Gastroesophageal sphincter (tissue), 4 donors: ENCODE measurements at regions not wholly inside any gene's neighbourhood (a gene's known extent, or its start where the extent isn't known, plus 50 kb on each side); places are given as distances from the start of the nearest gene placed in this dataset.

Source experiments
- ATAC-seq: fragments of 150-250 bp; one replicate; pipeline ENCODE4 v1.9.1; 2016; ENCODE audit warnings: mild to moderate bottlenecking, moderate library complexity
- H3K27ac ChIP-seq, 4 donors: fragments of 200-600 bp; sonication (generic) in 3 of 4; 1 replicate in 3 of 4; 2 replicates in 1 of 4; pipeline ENCODE4 v1.5.1; 2016 to 2019
- H3K27me3 ChIP-seq: fragments of 200-600 bp; sonication (generic); one replicate; pipeline ENCODE4 v1.5.1; 2019
- H3K36me3 ChIP-seq, 2 donors: fragments of 200-600 bp; sonication (generic); one replicate each; pipeline ENCODE4 v1.5.1; 2019; ENCODE audit warnings: control low read depth in 1 of 2
- H3K4me1 ChIP-seq, 3 donors: fragments of 200-600 bp; sonication (generic); 1 replicate in 2 of 3; 2 replicates in 1 of 3; pipeline ENCODE4 v1.5.1; 2016 to 2019; ENCODE audit warnings: control low read depth in 2 of 3
- H3K4me3 ChIP-seq, 2 donors: fragments of 200-600 bp; sonication (generic); one replicate each; pipeline ENCODE4 v1.5.1; 2019; ENCODE audit warnings: mild to moderate bottlenecking in 1 of 2, moderate library complexity in 1 of 2
- H3K9me3 ChIP-seq, 3 donors: fragments of 200-600 bp; sonication (generic); one replicate each; pipeline ENCODE4 v1.5.1; 2017 to 2019; ENCODE audit warnings: control low read depth in 2 of 3
- CTCF ChIP-seq, 4 experiments: fragments of 200-600 bp in 2 of 4; fragments of 450-650 bp in 2 of 4; sonication (generic) in 1 of 4; IDR thresholded peaks; one replicate each; pipeline ENCODE4 v1.5.1; 2017 to 2019; ENCODE audit warnings: antibody characterized with exemption in 4 of 4, mild to moderate bottlenecking in 2 of 4, moderate library complexity in 2 of 4
- EP300 ChIP-seq: sonication (generic); formaldehyde crosslinking; IDR thresholded peaks from one replicate; pipeline ENCODE4 v1.6.1; 2017; ENCODE audit warnings: antibody characterized with exemption, mild to moderate bottlenecking
- POLR2A ChIP-seq, 2 donors: fragments of 450-650 bp; IDR thresholded peaks; one replicate each; pipeline ENCODE4 v1.6.1; 2017; ENCODE audit warnings: antibody characterized with exemption in 2 of 2, mild to moderate bottlenecking in 2 of 2, moderate library complexity in 1 of 2
- POLR2AphosphoS5 ChIP-seq: sonication (generic); formaldehyde crosslinking; IDR thresholded peaks from one replicate; pipeline ENCODE4 v1.6.1; 2017; ENCODE audit warnings: antibody characterized with exemption
- WGBS, 2 donors: methylation state at CpG; one replicate each; pipeline ENCODE4 v1.1.5; 2018; ENCODE audit warnings: low coverage in 1 of 2; 5-methylcytosine and 5-hydroxymethylcytosine counted together

GRCh38 chr6:14280006-14280510, 162.5 kb downstream of the CD83 start:
- WGBS, 2 donors, result 94% methylated on average over 4 of the region's 4 CpGs; no CpG with 5 or more reads in 1 of the 2 donors
- Histone ChIP-seq H3K4me1 (peaks cover 0 to 16% (median 7%) of the 10 kb centered on the region in 3 donors), H3K9me3 (peaks cover 0 to 12% (median 0%) of the 10 kb centered on the region in 3 donors), H3K4me3 (no peak overlapping the region), H3K36me3 (no peaks in the 10 kb centered on the region), H3K27ac (no peak overlapping the region), H3K27me3 (no peaks in the 10 kb centered on the region)
- ATAC-seq, result no peak
- TF ChIP-seq POLR2A (IDR thresholded peaks at IDR 0.05) (no peak), POLR2AphosphoS5 (no peak), EP300 (no peak), CTCF (IDR thresholded peaks at IDR 0.05) (no peak)

- WGBS, 2 donors, result 91 to 95% methylated on average over 5 to 10 of the region's 17 CpGs
- peaks cover 0 to 8% (median under 1%) of the 10 kb centered on the region in 3 donors for H3K4me1 ChIP-seq
- TF ChIP-seq CTCF (IDR thresholded peaks at IDR 0.05) (no peak), EP300 (no peak), POLR2A (IDR thresholded peaks at IDR 0.05) (no peak), POLR2AphosphoS5 (no peak)
- H3K36me3 ChIP-seq, result no peaks in the 10 kb centered on the region
- H3K27me3 ChIP-seq, result no peaks in the 10 kb centered on the region
- no peak overlapping the region for H3K27ac ChIP-seq
- ATAC-seq, result no peak
- H3K9me3 ChIP-seq, result peaks cover 0 to 12% (median 0%) of the 10 kb centered on the region in 3 donors
- H3K4me3 ChIP-seq, result no peak overlapping the region
These were observed 163.3 kb downstream of the CD83 start for GRCh38 chr6:14280766-14281293.

- WGBS, 2 donors, result 91 to 92% methylated on average over 11 to 23 of the region's 25 CpGs
- no peaks in the 10 kb centered on the region for H3K27me3 ChIP-seq
- peaks cover 0 to 10% (median 0%) of the 10 kb centered on the region in 3 donors for H3K4me1 ChIP-seq
- no peak for TF ChIP-seq CTCF (IDR thresholded peaks at IDR 0.05)
- TF ChIP-seq EP300, result no peak
- no peak for TF ChIP-seq POLR2AphosphoS5
- no peak for TF ChIP-seq POLR2A (IDR thresholded peaks at IDR 0.05)
- no peak for ATAC-seq
- no peaks in the 10 kb centered on the region for H3K36me3 ChIP-seq
- no peak overlapping the region for H3K4me3 ChIP-seq
- no peak overlapping the region for H3K27ac ChIP-seq
- H3K9me3 ChIP-seq, result peaks cover 0 to 12% (median 0%) of the 10 kb centered on the region in 3 donors
These were observed 164.5 kb downstream of the CD83 start for GRCh38 chr6:14281811-14282660.

- H3K27ac ChIP-seq, result no peak overlapping the region
- H3K4me1 ChIP-seq, result peaks cover 0 to 10% (median 0%) of the 10 kb centered on the region in 3 donors
- no peak for TF ChIP-seq CTCF (IDR thresholded peaks at IDR 0.05)
- no peak for TF ChIP-seq POLR2A (IDR thresholded peaks at IDR 0.05)
- no peak for TF ChIP-seq POLR2AphosphoS5
- no peaks in the 10 kb centered on the region for H3K27me3 ChIP-seq
- no peak overlapping the region for H3K4me3 ChIP-seq
- peaks cover 0 to 12% (median 0%) of the 10 kb centered on the region in 3 donors for H3K9me3 ChIP-seq
- 84 to 100% methylated on average over 2 to 10 of the region's 10 CpGs for whole genome bisulfite sequencing, 2 donors
- H3K36me3 ChIP-seq, result no peaks in the 10 kb centered on the region
- ATAC-seq, result no peak
These were observed 165.4 kb downstream of the CD83 start for GRCh38 chr6:14282854-14283505.
